SK-N-MC (cell line): ENCODE measurements at regions not wholly inside any gene's neighbourhood (a gene's known extent, or its start where the extent isn't known, plus 50 kb on each side); places are given as distances from the start of the nearest gene placed in this dataset.

Source experiments
- EZH2 ChIP-seq: fragments of 200-600 bp; sonication (generic); IDR thresholded peaks from one replicate; pipeline ENCODE4 v1.6.1; 2017; ENCODE audit warnings: antibody characterized with exemption
- POLR2AphosphoS5 ChIP-seq: IDR thresholded peaks from 2 replicates; pipeline ENCODE4 v1.6.1; 2012; ENCODE audit warnings: mild to moderate bottlenecking, low read depth, low read length, borderline replicate concordance

- no peak for TF ChIP-seq POLR2AphosphoS5
- no peak for TF ChIP-seq EZH2
Measured at GRCh38 chr11:70751142-70751734, 352.9 kb downstream of the CTTN start.
